ENCODE measurements at regions not wholly inside any gene's neighbourhood (a gene's known extent, or its start where the extent isn't known, plus 50 kb on each side); places are given as distances from the start of the nearest gene placed in this dataset.

DNA sequence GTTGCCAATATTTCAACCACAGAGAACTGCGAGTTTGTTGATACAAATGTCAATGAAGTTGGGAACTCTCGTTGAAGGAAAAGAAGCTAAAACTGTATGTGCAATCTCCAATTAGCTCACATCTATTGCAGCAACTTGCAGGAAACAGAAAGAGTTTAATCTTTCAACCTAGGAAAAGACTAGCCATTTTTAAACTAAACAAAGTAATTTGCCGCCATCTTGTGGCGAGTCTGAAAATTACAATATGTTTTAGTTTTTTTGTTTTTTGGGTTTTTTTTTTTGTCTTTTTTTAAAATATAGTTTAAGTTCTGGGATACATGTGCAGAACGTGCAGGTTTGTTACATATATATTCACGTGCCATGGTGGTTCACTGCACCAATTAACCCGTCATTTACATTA lies 131.2 kb upstream of the FOXG1 start:
- TF ChIP-seq, protein P1, sequence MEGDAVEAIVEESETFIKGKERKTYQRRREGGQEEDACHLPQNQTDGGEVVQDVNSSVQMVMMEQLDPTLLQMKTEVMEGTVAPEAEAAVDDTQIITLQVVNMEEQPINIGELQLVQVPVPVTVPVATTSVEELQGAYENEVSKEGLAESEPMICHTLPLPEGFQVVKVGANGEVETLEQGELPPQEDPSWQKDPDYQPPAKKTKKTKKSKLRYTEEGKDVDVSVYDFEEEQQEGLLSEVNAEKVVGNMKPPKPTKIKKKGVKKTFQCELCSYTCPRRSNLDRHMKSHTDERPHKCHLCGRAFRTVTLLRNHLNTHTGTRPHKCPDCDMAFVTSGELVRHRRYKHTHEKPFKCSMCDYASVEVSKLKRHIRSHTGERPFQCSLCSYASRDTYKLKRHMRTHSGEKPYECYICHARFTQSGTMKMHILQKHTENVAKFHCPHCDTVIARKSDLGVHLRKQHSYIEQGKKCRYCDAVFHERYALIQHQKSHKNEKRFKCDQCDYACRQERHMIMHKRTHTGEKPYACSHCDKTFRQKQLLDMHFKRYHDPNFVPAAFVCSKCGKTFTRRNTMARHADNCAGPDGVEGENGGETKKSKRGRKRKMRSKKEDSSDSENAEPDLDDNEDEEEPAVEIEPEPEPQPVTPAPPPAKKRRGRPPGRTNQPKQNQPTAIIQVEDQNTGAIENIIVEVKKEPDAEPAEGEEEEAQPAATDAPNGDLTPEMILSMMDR (IDR thresholded peaks at IDR 0.05; ENCODE audit: low read depth, low read length, poor library complexity, severe bottlenecking): peak; percentile 49
- no peak for TF ChIP-seq EZH2phosphoT487 (IDR thresholded peaks at IDR 0.05; ENCODE audit: borderline replicate concordance, low read length)

Measured in DOHH2 (cell line).